Fibroblast of gingiva (primary cell): ENCODE measurements at regions not wholly inside any gene's neighbourhood (a gene's known extent, or its start where the extent isn't known, plus 50 kb on each side); places are given as distances from the start of the nearest gene placed in this dataset.

Experiments
- DNase-seq: peaks from one replicate; pipeline ENCODE4 v3.0.0-alpha.2; 2011; ENCODE audit warnings: low read depth

- no peak for DNase-seq
Observed at GRCh38 chr6:2502998-2503674, 247.6 kb downstream of the MYLK4 start.

DNA sequence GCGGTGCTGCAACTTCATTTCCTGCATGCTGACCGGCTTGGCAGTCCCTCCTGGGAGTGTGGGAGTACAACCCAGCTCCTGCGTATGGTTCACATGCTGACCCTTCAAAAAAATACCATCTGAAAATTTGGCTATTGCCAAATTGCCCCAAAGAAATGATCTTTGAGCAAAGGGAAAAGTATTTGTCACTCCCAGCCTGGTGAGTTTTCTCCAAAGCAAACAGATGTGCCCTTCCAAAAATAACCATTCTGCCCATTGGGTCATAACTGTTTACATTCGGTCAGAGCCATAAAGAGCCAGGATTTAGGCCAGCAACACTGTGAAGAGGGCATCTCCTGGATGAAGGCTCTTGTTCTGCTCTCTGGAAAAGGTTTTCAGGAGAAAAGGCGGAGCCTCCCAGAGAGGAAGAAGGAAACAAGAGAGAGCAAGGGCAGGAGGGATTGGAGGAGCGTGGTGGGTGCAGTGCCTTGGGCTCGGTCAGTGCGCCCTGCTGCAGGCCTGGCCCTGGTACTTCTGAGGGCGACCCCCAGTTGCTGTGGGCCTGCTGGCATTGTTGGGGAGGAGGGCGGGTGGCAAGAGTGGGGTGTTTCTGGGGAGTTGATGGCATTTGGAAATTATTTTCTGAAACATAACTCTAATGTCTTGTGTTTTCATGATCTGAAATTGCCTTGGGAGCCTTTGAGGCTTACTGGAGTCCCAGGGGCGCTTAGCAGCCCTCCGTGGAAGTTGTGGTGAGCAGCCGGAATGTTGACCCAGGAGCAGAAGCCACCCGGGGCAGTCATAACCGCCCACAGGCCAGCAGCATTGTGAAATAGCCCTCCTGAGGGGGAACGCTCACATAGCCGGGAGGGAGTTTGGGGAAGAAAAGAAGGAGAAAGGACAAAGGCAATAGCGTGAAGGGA lies 248.4 kb downstream of the MYLK4 start:
- DNase-seq, result peak; percentile 67

GRCh38 chr6:2497922-2498623 lies 252.6 kb downstream of the MYLK4 start:
- peak; percentile 15 for DNase-seq

DNA sequence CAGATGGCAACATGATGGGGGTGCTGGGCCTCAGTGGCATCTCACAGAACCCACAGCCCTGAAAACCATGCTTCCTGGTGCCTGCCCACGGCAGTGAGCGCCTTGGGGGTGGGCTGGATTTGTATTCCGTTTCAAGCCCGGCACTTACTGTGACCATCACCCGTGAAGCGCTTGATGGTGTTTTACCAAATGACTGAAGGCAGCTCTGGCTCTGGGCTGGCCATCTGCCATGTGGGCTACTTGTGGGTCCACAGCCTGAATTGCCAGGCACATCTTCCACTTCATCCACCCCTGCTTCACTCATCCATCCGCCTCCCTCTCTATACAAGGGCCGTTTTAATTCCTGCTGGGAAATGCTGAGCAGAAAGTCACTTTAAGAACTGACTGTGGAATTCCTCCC lies 250.9 kb upstream of the GMDS start:
- DNase-seq, result no peak

DNA sequence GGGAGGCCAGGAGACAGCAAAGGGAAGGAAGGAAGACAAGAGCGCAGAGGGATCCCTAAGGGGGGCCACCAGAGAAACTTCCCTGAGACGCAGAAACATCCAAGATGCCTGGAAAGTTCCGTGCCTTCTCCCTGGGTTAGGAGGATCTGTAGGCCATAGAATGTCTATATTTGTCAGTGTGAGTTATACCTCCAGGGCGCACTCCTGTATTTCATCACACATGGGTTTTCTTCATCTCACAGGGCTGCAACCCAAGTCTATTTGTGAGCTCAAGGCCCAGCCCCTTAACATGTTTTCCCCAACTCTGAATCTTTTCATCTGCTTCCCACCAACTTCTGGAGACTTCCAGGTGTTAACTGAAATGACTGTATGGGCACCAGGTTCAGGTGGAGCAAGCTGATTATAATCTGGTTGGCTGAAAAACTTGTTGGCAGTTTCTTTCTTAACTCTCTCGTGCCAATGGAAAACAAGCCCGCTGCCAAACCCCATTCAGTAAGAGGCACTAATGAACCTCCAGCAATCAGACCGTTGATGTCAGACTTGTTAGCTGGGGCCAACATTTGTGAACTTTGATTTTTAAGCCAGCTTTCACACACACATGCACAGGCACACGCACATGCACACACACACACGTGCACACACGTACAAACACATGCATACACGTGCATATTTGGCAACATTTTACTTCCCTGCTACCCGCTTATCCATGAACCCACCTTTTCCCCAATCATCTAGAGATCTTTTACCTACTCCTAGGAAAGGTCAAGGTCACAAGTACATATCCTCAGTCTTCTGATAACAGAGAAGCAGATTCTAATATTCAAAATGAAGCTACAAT lies 247.5 kb upstream of the GMDS start:
- no peak for DNase-seq

GRCh38 chr6:2491137-2491536 lies 245.7 kb upstream of the GMDS start:
- DNase-seq, result no peak

DNA sequence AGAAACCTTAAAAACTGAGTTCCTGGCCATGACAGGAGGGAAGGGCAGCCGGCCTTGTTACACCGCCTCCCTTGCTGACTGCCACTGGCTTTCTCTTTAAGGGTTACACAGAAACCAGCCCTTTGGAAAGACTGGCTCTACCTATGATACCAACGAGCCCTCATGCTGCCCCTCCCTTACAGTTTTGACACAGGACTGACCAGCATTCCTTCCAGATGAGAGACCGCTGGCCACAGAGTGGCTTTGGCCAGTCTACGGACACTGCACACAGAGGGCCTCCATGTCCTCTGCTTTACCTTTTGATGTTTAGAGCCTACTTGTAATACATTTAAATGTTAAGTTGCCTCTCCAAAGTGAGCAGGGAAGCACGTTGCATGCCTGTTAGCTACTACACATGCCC lies 243.2 kb upstream of the GMDS start:
- no peak for DNase-seq

GRCh38 chr6:2485116-2485515 lies 239.7 kb upstream of the GMDS start:
- no peak for DNase-seq

DNA sequence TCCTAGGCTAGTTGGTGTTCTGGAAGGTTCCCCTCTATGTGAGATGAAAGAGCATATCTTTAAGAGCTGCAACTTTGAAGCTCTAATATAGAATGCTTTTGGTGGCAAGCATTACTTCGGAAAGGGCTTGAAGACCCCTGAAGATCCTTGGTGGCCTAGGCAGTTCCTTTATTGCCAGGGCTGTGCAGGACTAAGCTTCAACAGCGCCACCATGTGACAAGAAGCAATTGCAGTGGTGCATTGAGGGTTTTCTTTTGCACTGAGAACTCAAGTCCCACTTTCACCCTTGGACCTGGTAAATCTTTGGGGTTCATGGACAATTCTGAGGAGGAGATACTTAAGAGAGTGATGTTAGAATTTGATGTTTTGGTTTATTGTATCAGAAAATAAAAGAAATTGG lies 237.4 kb upstream of the GMDS start:
- DNase-seq, result no peak

- DNase-seq, result no peak
Observed at GRCh38 chr6:2481307-2481706, 235.9 kb upstream of the GMDS start.

GRCh38 chr6:2480267-2480966 lies 235.0 kb upstream of the GMDS start:
- DNase-seq, result no peak

GRCh38 chr6:2478200-2478599 lies 232.8 kb upstream of the GMDS start:
- no peak for DNase-seq

DNA sequence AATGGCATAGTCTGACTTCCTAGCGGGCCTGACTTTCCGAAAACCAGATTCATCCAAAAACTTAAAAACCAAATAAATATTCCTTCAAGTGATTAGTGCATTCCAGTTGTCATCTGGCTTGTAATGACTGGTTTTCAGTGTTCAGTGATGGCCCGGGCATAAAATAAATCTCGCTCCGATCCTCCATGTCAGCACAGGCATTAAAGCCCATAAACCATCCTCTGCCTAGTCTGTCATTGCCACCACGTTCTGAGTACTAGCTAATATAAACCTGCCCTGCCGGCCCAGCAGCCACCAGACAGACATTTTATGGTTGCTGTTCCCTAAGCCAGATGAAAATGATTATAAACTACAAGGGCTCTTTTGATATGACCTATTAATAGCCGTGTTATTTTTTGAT lies 232.3 kb upstream of the GMDS start:
- no peak for DNase-seq

DNA sequence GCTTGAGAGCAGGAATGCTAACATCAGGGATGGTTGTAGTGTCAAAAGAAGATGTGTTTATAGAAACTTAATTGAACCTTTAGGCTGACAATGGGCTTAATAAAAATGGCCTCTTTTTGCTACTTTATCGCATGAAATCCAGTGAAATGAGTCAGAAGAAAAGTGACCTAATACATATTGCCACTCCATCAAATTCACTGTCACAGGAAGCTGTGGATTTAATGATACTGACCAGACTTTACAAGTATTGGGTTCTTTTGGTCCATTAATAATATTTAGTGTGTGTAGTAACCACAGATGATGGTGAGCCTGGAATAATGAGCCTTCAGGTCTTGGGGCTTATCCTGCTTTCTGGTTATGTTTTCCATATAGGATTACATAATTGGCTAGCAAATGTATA lies 231.8 kb upstream of the GMDS start:
- no peak for DNase-seq

DNA sequence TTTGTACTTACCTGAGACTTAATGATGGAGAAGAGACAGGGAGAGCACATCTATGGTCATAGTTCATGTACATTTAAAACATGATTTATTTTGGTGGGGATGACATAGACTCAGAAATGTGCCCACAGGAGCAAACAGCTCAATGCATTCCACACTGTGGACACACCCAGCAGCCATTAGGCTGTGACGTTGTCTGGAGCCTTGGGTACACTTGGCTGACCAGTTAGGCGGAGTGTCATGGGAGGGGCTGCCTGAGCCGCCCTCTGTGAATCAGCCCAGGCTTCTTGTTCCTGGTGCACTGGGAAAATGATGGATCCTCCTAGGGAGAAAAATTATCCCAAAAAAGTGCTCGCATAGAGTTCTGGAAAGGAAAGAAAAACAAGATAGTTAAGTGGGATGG lies 231.0 kb upstream of the GMDS start:
- DNase-seq, result no peak

DNA sequence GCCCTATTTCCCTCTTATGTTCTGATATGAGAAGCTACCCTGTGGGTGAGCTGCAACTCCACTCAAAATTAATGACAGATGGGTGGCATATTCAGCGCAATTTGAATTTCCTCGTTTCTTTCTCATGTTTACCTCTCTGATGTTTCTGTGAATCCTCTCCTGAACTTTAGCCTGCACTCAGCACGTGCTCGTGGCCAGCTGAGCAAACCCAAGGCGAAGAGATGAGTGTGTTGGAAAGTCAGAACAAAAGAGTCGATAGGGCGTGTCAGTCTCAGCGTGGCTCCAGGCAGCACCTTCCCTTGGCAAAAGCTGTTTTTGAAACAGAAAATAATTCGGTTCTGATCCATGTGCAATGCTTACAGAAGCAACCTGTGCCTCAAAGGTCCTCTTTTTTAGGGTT lies 226.1 kb upstream of the GMDS start:
- DNase-seq, result no peak

- no peak for DNase-seq
Observed at GRCh38 chr6:2469428-2469827, 224.0 kb upstream of the GMDS start.

- DNase-seq, result no peak
Observed at GRCh38 chr6:2468601-2468955, 223.2 kb upstream of the GMDS start.

DNA sequence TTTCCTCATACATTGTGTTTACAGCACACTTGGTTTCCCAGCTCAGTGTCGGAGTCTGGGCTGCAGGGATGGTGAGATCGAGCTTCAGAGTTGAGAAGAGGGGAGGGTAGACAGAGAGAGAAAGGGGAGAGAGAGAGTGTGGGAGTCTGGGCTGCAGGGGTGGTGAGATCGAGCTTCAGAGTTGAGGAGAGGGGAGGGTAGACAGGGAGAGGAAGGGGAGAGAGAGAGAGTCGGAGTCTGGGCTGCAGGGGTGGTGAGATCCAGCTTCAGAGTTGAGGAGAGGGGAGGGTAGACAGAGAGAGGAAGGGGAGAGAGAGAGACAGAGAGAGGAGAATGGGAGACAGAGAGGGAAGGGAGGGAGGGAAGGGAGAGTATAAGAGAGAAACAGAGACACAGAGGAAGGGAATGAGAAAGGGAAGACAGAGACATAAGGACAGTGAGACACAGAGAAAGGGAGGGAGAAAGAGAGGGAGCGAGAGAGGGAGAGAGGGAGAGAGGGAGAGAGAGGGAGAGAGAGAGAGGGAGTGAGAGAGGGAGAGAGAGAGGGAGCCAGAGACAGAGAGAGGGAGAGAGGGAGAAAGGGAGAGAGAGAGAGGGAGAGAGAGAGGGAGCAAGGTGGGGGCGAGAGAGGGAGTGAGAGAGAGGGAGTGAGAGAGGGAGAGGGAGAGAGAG lies 222.7 kb upstream of the GMDS start:
- DNase-seq, result no peak

DNA sequence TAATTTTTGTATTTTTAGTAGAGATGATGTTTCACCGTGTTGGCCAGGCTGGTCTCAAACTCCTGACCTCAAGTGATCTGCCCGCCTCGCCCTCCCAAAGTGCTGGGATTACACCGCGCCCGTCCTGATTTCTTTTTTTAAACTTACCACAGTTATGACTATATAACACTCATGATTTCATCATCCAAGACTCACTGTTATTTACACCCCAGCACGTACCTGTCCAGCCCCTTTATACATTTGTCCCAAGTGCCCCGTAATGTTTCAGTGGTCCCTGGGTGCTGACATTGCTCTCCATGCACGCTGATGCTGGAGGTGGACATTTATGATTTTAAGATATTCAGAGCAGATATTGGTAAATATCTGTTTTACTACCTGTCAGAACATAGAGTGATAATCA lies 219.9 kb upstream of the GMDS start:
- DNase-seq, result no peak

GRCh38 chr6:2464641-2465040 lies 219.2 kb upstream of the GMDS start:
- no peak for DNase-seq
